Progenitor cell of endocrine pancreas (in vitro differentiated cells): ENCODE measurements at regions not wholly inside any gene's neighbourhood (a gene's known extent, or its start where the extent isn't known, plus 50 kb on each side); places are given as distances from the start of the nearest gene placed in this dataset.

Experiments
- DNase-seq: peaks from one replicate; pipeline ENCODE4 v3.0.0; 2021; ENCODE audit warnings: low spot score; ENCODE audit not compliant: unreplicated experiment
- H3K27ac Mint-ChIP-seq: 2 replicates; pipeline ENCODE4 v1.8.0; 2021; ENCODE audit warnings: mild to moderate bottlenecking, moderate library complexity, mixed read lengths
- H3K27me3 Mint-ChIP-seq: 2 replicates; pipeline ENCODE4 v1.8.0; 2021; ENCODE audit warnings: mixed read lengths
- H3K36me3 Mint-ChIP-seq: 2 replicates; pipeline ENCODE4 v1.8.0; 2022; ENCODE audit warnings: mixed read lengths; ENCODE audit not compliant: insufficient read depth
- H3K4me1 Mint-ChIP-seq: 2 replicates; pipeline ENCODE4 v1.8.0; 2021; ENCODE audit warnings: low read depth, mixed read lengths
- H3K4me3 Mint-ChIP-seq: 2 replicates; pipeline ENCODE4 v1.8.0; 2021; ENCODE audit warnings: low read depth, mild to moderate bottlenecking, moderate library complexity, mixed read lengths
- H3K9me3 Mint-ChIP-seq: 2 replicates; pipeline ENCODE4 v1.8.0; 2021; ENCODE audit warnings: low read depth, mixed read lengths
- TF ChIP-seq, protein P1 (sequence below): fragments of 200-600 bp; sonication (generic); IDR thresholded peaks from one replicate; pipeline ENCODE4 v1.5.0; 2021; ENCODE audit warnings: antibody characterized with exemption, mild to moderate bottlenecking; ENCODE audit not compliant: unreplicated experiment

DNA sequence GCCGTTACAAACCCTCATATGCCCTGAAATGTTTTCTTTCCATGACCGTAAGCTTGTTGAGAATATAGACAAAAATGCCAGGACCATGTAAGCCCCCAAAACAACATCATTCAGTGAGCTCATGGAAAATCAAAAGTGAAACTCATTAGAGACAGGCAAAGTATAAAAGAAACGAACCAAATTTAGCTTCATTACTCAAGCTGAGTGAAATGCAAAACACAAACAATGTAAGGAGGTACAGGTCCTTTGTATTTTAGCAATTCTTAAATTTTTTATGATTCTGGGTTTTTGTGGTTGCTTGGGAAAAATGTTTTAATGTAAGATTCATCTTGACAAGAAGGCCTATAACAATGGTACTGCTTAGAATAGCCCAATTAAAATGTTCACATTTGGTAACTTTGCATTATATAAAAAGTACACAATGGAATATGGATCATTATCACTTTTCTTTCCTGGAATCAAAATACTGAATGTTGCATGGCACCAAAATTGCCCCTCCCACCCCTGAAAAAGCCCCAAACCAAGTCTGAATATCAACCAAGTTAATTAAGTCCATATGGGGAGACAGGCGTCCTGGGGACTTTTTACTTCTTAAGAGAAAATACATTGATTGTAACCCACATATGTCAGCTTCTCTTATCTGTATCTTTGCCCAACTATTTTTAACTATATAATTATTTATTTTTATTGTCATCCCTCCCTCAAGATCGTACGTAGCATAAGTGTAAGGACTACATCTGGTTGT lies 247.7 kb upstream of the CDIN1 start:
- TF ChIP-seq, protein P1, sequence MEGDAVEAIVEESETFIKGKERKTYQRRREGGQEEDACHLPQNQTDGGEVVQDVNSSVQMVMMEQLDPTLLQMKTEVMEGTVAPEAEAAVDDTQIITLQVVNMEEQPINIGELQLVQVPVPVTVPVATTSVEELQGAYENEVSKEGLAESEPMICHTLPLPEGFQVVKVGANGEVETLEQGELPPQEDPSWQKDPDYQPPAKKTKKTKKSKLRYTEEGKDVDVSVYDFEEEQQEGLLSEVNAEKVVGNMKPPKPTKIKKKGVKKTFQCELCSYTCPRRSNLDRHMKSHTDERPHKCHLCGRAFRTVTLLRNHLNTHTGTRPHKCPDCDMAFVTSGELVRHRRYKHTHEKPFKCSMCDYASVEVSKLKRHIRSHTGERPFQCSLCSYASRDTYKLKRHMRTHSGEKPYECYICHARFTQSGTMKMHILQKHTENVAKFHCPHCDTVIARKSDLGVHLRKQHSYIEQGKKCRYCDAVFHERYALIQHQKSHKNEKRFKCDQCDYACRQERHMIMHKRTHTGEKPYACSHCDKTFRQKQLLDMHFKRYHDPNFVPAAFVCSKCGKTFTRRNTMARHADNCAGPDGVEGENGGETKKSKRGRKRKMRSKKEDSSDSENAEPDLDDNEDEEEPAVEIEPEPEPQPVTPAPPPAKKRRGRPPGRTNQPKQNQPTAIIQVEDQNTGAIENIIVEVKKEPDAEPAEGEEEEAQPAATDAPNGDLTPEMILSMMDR = no peak
- no peak overlapping the region for H3K27ac Mint-ChIP-seq
- H3K4me1 Mint-ChIP-seq = peaks cover 2% of the 10 kb centered on the region
- no peaks in the 10 kb centered on the region for H3K27me3 Mint-ChIP-seq
- peaks cover 7% of the 10 kb centered on the region for H3K9me3 Mint-ChIP-seq
- no peak for DNase-seq
- no peaks in the 10 kb centered on the region for H3K36me3 Mint-ChIP-seq
- no peak overlapping the region for H3K4me3 Mint-ChIP-seq

DNA sequence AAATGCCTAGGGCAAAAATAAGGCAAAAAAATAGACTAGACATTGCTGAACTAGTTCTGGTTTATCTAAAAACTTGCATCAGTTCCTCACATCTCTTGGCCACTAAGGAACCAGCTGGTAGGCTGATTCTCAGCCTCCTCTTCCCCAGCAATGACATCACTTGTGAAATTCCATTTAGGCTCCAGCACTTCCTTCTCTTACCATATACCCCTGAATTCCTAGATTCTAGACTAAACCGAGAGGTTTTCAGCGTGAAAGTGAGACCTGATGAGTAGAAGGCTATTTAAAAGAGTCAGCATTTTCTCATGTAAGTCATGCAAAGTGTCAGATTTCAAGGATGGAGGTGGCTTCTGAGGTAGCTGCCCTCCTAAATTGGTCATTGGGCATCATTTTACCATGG lies 247.1 kb upstream of the CDIN1 start:
- Mint-ChIP-seq H3K4me1 (peaks cover 2% of the 10 kb centered on the region), H3K4me3 (no peak overlapping the region), H3K27ac (no peak overlapping the region), H3K9me3 (peaks cover 7% of the 10 kb centered on the region), H3K27me3 (no peaks in the 10 kb centered on the region), H3K36me3 (no peaks in the 10 kb centered on the region)
- DNase-seq = no peak
- TF ChIP-seq, protein P1 = no peak

DNA sequence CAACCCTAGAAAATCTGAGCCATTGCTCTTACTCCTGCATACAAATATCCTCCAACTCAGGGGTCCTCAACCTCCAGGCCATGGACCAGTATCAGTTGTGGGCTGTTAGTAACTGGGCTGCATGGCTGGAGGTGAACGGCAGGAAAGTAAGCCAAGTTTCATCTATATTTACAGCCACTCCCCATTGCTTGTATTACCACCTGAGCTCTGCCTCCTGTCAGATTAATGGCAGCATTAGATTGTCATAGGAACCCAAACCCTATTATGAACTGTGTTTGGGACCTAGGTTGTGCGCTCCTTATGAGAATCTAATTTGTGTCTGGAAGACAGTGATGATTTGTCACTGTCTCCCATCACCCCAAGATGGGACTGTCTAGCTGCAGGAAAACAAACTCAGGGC lies 246.5 kb upstream of the CDIN1 start:
- Mint-ChIP-seq H3K4me1 (peaks cover 2% of the 10 kb centered on the region), H3K36me3 (no peaks in the 10 kb centered on the region), H3K27me3 (no peaks in the 10 kb centered on the region), H3K4me3 (no peak overlapping the region), H3K27ac (no peak overlapping the region), H3K9me3 (peaks cover 8% of the 10 kb centered on the region)
- no peak for DNase-seq
- TF ChIP-seq, protein P1 = no peak

DNA sequence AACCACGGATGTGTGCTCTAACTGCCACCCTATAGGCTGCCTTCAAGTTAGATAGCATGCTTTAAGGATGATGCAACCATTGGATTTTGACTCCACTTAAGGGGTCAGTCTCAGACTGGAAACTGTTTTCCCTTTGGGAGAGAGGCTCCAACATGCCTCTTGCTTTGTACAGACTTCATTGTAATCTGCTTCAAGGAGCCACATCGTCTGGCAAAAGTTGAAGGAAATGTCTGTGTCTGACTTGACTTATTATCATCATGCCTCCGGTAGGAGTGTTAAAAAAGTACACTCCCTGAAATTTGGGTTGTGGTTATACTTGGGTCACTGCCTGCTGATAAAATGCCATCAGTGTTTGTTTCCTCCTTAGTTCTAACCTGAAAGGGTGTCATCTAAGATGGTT lies 245.4 kb upstream of the CDIN1 start:
- Mint-ChIP-seq H3K4me1 (peaks cover 2% of the 10 kb centered on the region), H3K9me3 (peaks cover 11% of the 10 kb centered on the region), H3K27me3 (no peaks in the 10 kb centered on the region), H3K36me3 (no peaks in the 10 kb centered on the region), H3K4me3 (no peak overlapping the region), H3K27ac (no peak overlapping the region)
- TF ChIP-seq, protein P1 = no peak
- DNase-seq = no peak

DNA sequence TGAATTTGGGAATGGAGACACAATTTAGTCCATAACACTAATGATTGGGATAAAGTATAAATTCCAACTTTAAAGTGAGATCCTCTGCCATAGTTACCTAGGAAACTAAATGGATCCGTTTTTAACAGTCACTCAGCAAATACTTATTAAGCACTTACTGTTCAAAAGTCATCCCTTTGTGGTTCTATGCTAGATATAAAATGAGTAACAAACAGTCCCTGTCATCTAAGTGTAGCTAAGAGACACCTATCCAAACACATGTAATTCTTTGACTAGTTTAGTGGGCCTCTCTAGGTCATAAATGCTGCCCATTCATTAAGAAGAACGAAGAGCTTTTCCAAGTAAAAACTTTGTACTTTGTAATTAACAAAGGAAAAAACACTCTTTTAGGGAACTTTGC lies 244.2 kb upstream of the CDIN1 start:
- no peak overlapping the region for H3K27ac Mint-ChIP-seq
- no peak for DNase-seq

More for the DNA sequence above, 244.2 kb upstream of the CDIN1 start:
- H3K36me3 Mint-ChIP-seq = no peaks in the 10 kb centered on the region
- H3K4me3 Mint-ChIP-seq = no peak overlapping the region
- peaks cover 11% of the 10 kb centered on the region for H3K9me3 Mint-ChIP-seq
- no peaks in the 10 kb centered on the region for H3K27me3 Mint-ChIP-seq
- H3K4me1 Mint-ChIP-seq = peaks cover 2% of the 10 kb centered on the region
- TF ChIP-seq, protein P1 = no peak
